ENCODE measurements at regions not wholly inside any gene's neighbourhood (a gene's known extent, or its start where the extent isn't known, plus 50 kb on each side); places are given as distances from the start of the nearest gene placed in this dataset.
"Not testable (repeated sequence)": the region's sequence is repeated elsewhere in the genome, so short reads cannot be mapped to it uniquely, and the experiment has no call there.

DNA sequence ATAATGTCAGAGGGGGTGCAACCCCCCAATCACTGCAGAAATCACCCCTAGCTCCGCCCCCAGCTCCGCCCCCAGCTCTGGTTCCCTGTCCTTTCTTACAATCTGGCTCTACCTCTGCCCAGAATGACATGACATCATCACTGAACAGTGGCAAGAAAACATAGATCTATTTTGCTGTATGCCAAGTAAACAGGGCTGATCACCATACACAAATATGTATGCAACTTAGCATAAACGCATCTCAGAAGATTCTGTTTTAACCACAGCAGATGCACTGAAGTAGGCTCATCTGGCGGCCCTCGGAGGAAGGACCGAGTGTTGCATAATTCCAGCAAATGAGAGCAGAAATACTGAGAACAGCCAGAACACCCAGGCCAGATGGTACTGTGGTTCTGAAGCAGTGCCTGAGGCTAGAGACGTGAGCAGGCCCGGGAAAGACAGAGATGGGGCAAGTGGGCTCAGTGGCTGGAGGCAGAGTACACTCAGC, 293.3 kb upstream of the KLF14 start:
- peak; percentile 35 for DNase-seq

- DNase-seq: no peak
Measured at GRCh38 chr7:131028295-131028694, 294.3 kb upstream of the KLF14 start.

DNA sequence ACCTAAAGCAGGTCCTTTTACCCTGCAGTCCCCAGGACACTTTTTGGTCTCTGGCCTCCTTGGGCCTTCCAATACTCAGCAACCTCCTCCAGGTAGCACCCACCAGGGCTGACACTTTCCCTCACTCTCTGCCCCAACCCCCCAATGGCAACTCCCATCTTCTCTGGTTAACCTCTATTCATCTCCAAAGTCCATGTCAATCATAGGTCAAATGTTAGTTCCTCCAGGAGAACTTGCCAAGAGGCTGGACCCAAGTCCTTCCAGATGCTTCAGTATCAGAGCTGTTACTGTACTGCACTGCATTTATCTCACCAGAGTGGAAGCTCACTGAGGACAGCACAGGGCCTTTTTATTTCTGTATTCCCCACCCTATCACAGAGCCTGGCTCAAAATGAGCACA, 295.0 kb upstream of the KLF14 start:
- DNase-seq: no peak

DNA sequence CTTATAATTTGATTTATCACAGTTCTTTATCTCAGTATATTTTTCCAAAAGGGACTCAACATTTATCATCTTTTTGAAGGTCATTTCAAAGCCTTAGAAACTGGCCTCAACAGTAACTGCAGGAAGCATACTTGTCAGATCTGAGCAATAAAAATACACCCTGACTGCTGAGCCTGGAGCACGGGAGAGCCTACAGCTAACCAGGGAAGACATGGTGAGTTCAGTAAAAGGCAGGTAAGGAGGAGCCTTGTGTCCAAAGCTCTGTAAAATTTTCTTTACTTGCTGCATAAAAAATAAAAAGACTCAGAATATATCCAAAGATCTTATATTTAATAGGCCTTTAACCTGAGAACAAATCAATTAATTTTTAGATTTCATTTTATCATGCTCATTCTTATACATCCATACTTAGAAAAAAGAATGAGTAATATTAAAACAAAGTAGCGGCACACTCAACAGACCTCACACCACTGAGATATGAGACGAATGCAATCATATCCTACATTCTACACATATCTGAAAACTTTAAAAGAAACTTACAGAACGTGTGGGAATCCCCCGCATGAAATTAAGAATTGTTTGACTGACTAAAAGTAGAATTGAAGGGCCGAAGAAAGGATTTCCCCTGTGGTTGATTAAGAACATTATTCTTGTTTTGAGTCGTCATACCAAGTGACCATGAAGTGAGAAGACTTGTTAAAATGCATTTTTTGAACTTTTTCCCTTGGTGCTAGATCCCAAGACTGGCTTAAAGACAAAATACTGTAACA, 296.4 kb upstream of the MKLN1 start:
- no peak for DNase-seq

- DNase-seq: no peak
Measured at GRCh38 chr7:131032786-131033185, 294.9 kb upstream of the MKLN1 start.

DNA sequence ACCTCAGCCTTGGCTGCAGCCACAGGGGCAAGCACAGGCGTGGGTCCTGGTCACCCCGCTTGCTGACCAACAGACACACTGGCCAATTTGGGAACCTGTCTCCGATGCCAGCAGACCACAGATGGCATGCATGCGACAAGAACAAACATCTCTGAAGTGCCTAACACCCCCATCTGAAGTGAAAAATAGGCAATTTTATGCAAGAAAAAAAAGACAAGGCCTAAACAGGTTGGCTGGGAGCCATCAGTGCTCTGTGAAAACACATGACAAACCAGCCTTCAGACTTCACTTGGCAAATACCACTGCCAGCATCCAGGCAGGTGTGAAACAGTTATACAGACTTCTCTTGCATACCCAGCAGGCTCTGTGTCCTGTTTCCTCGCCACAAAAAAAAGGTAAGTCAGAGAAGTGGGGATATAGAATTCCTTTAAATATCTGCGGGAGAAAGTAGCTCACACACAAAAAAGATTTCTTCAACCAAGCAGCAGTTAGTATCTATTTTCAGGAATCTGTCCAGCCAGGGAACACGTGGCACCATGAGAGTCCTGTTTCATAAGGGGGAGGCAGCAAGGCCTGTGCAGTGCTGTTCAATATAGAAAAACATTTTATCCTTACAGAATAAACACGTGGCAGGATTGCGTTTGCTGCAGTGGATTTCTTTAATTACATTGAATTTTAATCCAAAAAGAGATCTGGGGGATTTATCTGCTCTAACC, 293.4 kb upstream of the MKLN1 start:
- DNase-seq: no peak

- DNase-seq: no peak
Measured at GRCh38 chr7:131035088-131035770, 292.4 kb upstream of the MKLN1 start.

GRCh38 chr7:131038153-131038552, 289.5 kb upstream of the MKLN1 start:
- DNase-seq: no peak

DNA sequence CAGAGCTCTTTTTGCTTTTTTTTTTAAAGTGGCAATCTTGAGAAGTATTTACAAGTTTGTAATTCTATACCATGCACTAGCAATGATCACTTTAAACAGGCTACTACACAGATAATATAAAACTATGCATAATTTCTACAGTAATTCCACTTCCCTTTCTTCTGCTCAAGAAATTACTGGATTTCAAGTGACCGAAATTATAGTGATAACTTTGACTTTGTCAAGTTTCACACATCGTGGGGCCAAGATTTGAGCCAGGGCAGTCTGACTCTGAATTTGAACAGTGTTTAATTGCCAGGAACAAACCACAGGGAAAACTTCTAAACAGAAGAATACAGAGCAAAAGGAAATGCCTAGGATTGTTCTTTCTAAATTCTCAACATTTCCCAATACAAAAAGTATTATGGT, 288.3 kb upstream of the MKLN1 start:
- no peak for DNase-seq

GRCh38 chr7:131039836-131040235, 287.8 kb upstream of the MKLN1 start:
- no peak for DNase-seq

GRCh38 chr7:131040467-131040932, 287.2 kb upstream of the MKLN1 start:
- peak; percentile 44 for DNase-seq

DNA sequence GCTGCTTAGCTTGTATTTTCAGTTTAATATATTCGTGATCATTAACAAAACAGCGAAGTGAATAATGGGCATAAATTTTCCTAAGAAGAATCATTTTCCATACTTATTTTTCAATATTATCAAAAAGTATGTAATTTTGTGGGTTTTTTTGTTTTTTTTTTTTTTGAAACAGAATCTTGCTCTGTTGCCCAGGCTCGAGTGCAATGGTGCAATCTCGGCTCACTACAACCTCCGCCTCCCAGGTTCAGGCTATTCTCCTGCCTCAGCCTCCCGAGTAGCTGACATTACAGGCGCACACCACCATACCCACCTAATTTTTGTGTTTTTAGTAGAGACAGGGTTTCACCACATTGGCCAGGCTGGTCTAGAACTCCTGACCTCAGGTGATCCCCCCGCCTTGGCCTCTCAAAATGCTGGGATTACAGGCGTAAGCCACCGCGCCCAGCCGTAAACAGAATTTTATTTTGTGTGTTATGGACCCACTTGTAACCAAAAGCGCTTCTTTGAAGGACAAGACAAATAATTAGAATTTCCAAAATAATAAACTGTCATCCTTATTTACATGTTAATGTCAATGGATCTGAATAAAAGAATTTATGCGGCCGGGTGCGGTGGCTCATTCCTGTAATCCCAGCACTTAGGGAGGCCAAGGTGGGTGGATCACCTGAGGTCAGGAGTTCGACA, 286.5 kb upstream of the MKLN1 start:
- DNase-seq: not testable (repeated sequence)

DNA sequence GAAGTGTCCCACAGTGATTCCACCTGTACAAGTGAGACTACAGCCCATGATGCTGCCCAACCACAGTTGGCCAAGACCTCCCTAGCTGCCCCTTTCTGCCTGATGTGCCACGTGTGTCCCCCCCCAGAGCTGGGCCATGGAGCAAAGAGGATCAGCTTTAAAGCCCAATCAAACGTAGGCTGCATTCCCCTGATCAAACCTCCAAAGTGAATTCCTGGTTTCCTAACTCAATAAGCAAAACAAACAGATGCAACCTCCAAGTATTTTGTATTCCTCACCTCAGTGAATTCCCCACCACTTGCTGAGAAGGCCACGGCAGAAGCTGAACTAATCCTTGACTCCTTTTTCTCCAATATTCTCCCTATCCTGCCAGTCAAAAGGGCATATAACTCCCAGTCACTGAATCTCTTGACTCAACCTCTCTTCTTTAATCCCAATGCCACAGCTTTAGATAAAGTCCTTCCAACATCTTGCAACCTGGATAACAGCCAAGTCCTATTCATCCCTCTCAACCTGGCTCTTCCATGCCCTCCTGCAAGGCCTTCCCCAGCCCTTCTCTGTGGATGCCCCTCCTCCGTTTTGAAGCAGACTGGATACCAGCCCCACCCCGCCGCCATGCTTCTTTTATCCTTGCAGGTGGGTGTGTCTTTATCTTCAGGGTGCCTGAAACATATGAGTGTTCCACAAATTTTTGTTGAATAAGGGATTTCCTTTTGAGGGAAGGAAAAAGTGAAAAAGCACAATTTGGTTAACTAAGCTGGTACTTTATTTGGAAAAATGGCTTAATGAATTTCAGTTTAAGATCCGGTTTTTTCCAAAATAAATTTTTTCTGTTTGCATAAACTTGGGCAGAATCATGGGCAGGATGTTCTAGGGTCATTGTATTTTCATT, 285.2 kb upstream of the MKLN1 start:
- DNase-seq: no peak

DNA sequence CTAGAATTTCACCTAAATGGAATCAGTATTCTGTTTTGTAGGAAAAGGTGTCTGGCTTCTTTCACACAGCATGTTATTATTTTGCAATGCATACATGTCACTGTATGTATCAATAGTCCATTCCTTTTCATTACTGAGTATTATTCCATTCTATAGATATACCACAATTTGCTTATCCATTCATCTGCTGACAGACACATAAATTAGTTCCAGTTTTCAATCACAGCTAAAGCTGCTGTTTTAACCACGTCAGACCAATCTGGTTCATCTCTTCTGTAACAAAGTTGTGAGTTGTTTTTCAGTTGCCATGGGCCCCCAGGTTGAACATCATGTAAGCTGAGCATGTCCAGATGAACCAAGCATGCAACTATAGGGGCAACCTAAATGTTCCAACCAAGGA, 282.1 kb upstream of the MKLN1 start:
- DNase-seq: no peak

GRCh38 chr7:131046246-131046645, 281.4 kb upstream of the MKLN1 start:
- no peak for DNase-seq

DNA sequence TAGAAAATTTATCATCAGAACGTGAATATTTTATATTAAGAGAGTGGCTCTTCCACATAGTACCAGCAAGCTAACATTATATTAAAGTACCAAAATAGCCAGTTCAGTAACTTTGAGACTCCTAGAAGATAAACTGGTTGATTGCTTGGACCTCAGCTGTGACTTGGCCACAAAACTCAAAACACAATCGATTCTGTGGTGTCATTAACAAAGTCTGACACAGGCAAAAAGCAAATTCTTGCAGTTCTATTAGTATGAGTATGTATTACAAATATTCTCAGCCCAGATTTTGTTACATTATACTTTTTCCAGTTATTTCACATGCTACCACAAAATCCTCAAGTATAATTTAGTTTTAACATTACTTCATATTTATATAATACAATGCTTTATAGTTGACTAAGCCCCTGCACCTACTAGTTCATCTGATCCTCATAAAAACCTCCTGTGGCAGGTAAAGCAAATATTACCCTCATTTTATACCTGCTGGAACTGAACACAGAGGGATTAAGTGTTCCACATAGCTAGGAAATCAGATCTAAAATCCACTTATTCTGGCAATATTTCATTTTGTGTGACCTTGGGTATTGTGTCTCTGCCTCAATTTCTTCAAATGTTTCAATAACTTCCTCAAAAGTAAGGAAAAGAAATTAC, 279.9 kb upstream of the MKLN1 start:
- DNase-seq: no peak

DNA sequence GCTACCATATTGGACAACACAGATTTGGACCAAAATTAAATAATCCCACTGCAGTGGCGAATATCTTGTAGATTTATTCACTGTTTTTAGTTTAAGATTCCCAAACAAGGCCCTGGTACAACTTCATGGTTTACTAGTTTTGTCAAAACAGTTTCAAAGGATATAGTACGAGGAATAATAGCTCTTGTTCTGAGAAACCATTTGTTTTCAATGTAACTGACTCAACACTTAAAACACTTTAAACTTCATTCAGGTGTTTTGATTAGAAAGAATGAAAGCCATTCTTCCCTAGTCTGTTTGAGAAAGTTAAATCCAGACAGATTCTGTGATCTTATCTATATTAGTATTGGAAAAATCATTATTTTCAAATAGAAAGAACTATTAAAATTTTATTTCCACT, 276.4 kb upstream of the MKLN1 start:
- no peak for DNase-seq

DNA sequence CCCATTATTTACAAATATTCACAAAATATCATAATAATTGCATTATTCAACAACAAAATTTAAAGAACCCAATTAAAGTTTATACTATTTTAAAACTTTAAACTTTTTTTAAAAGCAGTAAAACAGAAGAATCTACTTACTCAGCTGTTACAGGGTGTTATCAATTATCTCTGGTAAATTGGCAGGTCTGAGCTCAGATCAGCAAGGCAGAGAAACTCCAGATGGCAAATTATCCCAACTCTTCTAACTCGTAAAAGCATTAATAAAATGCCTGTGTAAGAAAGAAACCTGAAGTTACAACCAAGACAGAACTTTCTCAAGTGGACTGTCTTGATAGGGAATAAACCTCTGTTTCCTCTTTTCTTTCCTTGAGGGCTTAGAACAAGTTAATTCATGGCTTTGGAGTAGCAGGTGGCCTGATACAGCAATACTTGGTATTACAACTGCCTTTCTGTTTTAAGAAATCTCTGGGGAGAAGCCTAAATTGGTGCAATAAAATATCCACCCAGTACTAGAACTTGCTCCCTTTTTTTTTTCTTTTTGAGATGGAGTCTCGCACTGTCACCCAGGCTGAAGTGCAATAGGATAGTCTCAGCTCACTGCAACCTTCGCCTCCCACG, 275.3 kb upstream of the MKLN1 start:
- DNase-seq: no peak

- DNase-seq: no peak
Measured at GRCh38 chr7:131056007-131056406, 271.7 kb upstream of the MKLN1 start.

- peak; percentile 39 for DNase-seq
Measured at GRCh38 chr7:131057015-131057793, 270.5 kb upstream of the MKLN1 start.

Measured in CD4-positive, alpha-beta T cell treated with Interferon gamma for 1 hour (primary cell).